Ishikawa (cell line): ENCODE measurements at regions not wholly inside any gene's neighbourhood (a gene's known extent, or its start where the extent isn't known, plus 50 kb on each side); places are given as distances from the start of the nearest gene placed in this dataset.

ENCODE experiments used
- CEBPB ChIP-seq: IDR thresholded peaks from 2 replicates; pipeline ENCODE4 v1.6.1; 2012
- CREB1 ChIP-seq: IDR thresholded peaks from 2 replicates; pipeline ENCODE4 v1.6.1; 2012; ENCODE audit warnings: low read depth
- EGR1 ChIP-seq: IDR thresholded peaks from 2 replicates; pipeline ENCODE4 v1.6.1; 2012
- EP300 ChIP-seq: IDR thresholded peaks from 2 replicates; pipeline ENCODE4 v1.6.1; 2012; ENCODE audit warnings: borderline replicate concordance
- FOXM1 ChIP-seq: IDR thresholded peaks from 2 replicates; pipeline ENCODE4 v1.6.1; 2012; ENCODE audit warnings: low read depth, borderline replicate concordance
- MAX ChIP-seq: IDR thresholded peaks from 2 replicates; pipeline ENCODE4 v1.6.1; 2012
- NFIC ChIP-seq: IDR thresholded peaks from 2 replicates; pipeline ENCODE4 v1.6.1; 2012
- RAD21 ChIP-seq: IDR thresholded peaks from 2 replicates; pipeline ENCODE4 v1.6.1; 2012; ENCODE audit warnings: low read depth
- TAF1 ChIP-seq: IDR thresholded peaks from 2 replicates; pipeline ENCODE4 v1.6.1; 2012; ENCODE audit warnings: low read depth, mild to moderate bottlenecking
- TCF12 ChIP-seq: IDR thresholded peaks from 2 replicates; pipeline ENCODE4 v1.6.1; 2012; ENCODE audit warnings: low read depth
- TEAD4 ChIP-seq: IDR thresholded peaks from 2 replicates; pipeline ENCODE4 v1.6.1; 2012
- YY1 ChIP-seq: IDR thresholded peaks from 2 replicates; pipeline ENCODE4 v1.6.1; 2012; ENCODE audit warnings: low read depth
- ZBTB7A ChIP-seq: IDR thresholded peaks from 2 replicates; pipeline ENCODE4 v1.6.1; 2012; ENCODE audit warnings: low read depth
- TF ChIP-seq, protein P1 (sequence below): IDR thresholded peaks from 2 replicates; pipeline ENCODE4 v1.6.1; 2012; ENCODE audit warnings: low read depth, mild to moderate bottlenecking
- TF ChIP-seq, protein P2 (sequence below): IDR thresholded peaks from 2 replicates; pipeline ENCODE4 v1.6.1; 2012

DNA sequence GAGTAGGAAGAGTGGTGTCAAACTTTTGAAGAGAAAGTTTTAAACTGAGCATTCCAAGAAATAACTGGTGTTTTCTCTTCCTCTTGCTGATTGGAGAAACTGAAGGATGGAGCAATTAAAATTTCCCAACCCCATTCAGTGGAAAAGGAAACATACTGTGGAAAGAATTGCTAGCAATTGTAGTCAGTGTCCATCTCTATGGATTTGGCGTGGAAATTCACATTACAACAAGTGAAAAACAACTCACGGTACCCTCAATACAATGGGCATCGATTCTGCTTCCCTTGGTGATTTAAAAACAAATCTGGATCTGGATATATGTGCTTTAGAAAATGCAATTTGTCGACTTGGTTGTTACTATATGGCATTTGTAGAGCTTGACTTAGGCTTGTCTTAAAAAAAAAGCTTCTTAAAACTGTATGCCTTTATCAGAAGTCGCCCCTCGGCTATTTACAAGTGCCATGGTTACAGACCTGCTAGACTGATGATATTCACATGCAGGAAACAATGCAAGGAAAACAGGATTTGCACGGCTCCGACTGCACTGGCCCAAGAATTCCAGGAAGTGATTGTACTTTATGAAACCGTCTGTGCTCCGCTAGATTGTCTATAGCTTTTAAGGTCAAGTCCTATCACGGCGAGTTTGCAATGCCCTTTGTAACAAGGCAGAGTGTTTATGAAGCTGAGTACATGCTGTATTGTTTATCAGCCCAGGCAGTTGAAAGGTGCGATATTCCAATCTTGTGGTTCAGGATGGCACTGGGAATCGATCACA lies 131.7 kb upstream of the PHACTR1 start:
- TF ChIP-seq YY1, result no peak
- no peak for TF ChIP-seq TCF12
- TF ChIP-seq EP300, result no peak
- TF ChIP-seq RAD21, result no peak
- TF ChIP-seq, protein P1, sequence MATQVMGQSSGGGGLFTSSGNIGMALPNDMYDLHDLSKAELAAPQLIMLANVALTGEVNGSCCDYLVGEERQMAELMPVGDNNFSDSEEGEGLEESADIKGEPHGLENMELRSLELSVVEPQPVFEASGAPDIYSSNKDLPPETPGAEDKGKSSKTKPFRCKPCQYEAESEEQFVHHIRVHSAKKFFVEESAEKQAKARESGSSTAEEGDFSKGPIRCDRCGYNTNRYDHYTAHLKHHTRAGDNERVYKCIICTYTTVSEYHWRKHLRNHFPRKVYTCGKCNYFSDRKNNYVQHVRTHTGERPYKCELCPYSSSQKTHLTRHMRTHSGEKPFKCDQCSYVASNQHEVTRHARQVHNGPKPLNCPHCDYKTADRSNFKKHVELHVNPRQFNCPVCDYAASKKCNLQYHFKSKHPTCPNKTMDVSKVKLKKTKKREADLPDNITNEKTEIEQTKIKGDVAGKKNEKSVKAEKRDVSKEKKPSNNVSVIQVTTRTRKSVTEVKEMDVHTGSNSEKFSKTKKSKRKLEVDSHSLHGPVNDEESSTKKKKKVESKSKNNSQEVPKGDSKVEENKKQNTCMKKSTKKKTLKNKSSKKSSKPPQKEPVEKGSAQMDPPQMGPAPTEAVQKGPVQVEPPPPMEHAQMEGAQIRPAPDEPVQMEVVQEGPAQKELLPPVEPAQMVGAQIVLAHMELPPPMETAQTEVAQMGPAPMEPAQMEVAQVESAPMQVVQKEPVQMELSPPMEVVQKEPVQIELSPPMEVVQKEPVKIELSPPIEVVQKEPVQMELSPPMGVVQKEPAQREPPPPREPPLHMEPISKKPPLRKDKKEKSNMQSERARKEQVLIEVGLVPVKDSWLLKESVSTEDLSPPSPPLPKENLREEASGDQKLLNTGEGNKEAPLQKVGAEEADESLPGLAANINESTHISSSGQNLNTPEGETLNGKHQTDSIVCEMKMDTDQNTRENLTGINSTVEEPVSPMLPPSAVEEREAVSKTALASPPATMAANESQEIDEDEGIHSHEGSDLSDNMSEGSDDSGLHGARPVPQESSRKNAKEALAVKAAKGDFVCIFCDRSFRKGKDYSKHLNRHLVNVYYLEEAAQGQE, result no peak
- TF ChIP-seq TAF1, result no peak
- TF ChIP-seq FOXM1, result no peak
- TF ChIP-seq, protein P2, sequence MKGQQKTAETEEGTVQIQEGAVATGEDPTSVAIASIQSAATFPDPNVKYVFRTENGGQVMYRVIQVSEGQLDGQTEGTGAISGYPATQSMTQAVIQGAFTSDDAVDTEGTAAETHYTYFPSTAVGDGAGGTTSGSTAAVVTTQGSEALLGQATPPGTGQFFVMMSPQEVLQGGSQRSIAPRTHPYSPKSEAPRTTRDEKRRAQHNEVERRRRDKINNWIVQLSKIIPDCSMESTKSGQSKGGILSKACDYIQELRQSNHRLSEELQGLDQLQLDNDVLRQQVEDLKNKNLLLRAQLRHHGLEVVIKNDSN, result no peak
- no peak for TF ChIP-seq ZBTB7A
- TF ChIP-seq TEAD4, result no peak
- no peak for TF ChIP-seq CREB1
- no peak for TF ChIP-seq CEBPB
- no peak for TF ChIP-seq EGR1
- no peak for TF ChIP-seq MAX
- TF ChIP-seq NFIC, result no peak

DNA sequence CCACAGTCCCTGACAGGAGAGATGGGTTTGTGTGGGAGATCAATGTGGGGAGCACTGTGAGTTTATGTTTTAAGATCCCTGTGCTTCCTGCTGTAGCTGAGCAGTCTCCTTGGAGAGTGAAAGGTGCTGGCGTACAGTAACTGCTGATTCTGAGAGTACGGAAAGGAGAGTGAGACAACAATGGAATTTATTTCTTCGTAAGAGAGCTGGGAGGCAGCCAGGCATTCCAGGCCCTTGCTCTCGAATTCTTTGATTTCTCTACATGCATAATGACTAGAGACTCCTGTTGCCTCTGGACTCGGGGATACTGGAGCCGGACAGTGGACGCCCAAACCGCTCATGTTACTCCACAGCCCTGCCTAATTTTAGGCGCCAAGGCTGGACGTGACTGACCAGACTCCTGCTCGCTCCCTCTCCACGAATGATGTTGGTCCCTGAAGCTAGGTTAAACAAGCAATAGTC lies 131.0 kb upstream of the PHACTR1 start:
- TF ChIP-seq, protein P2, result no peak
- TF ChIP-seq TEAD4 (no peak), YY1 (no peak), CREB1 (no peak), NFIC (no peak), ZBTB7A (no peak), CEBPB (no peak), MAX (no peak), FOXM1 (no peak), RAD21 (no peak), TAF1 (no peak), TCF12 (no peak), EP300 (no peak)
- TF ChIP-seq, protein P1, result no peak

- TF ChIP-seq TAF1, result no peak
- TF ChIP-seq CEBPB, result no peak
- no peak for TF ChIP-seq NFIC
Measured at GRCh38 chr6:12586721-12587480, 129.7 kb upstream of the PHACTR1 start.

DNA sequence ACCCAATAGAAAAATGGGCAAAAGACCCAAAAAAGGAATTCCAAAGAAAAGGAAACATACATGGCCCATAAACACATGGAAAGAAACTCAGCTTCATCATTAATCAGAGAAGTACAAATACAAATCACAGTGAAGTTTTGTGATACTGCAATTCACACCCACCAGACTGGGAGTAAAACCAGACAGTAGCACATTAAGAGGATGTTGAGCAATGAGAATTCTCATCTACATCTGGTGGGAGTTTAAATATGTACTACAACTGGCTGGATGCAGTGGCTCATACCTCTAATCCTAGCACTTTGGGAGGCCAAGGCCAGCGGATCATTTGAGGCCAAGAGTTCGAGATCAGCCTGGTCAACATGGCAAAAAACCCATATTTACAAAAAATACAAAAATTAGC lies 125.7 kb upstream of the PHACTR1 start:
- no peak for TF ChIP-seq RAD21

GRCh38 chr6:12592634-12593033 lies 123.9 kb upstream of the PHACTR1 start:
- TF ChIP-seq YY1 (no peak), TEAD4 (peak; percentile 71)

- TF ChIP-seq FOXM1, result no peak
- TF ChIP-seq CEBPB, result no peak
- TF ChIP-seq, protein P2, result no peak
- TF ChIP-seq EGR1, result no peak
- TF ChIP-seq CREB1, result no peak
- no peak for TF ChIP-seq TEAD4
- no peak for TF ChIP-seq RAD21
- TF ChIP-seq, protein P1, result no peak
- no peak for TF ChIP-seq YY1
- no peak for TF ChIP-seq EP300
- no peak for TF ChIP-seq NFIC
- no peak for TF ChIP-seq ZBTB7A
Measured at GRCh38 chr6:12593771-12594529, 122.6 kb upstream of the PHACTR1 start.
